ENCODE measurements at regions not wholly inside any gene's neighbourhood (a gene's known extent, or its start where the extent isn't known, plus 50 kb on each side); places are given as distances from the start of the nearest gene placed in this dataset.

GRCh38 chr12:127393465-127393864 is 873.5 kb upstream of the TMEM132C start:
- H3K4me2 ChIP-seq (ENCODE audit: control insufficient read depth, insufficient read depth), result no peak overlapping the region
- no peak overlapping the region for H3K9ac ChIP-seq (ENCODE audit: control insufficient read depth, insufficient read depth, low read length)
- intact Hi-C loops (cut with micrococcal nuclease; ENCODE audit: unreplicated experiment) (no loop called here), in situ Hi-C loops (cut with MboI) (no loop called here)
- TF ChIP-seq RCOR1 (conservative IDR thresholded peaks at IDR 0.05; ENCODE audit: low read depth, low read length) (no peak), CREB1 (IDR thresholded peaks at IDR 0.05; ENCODE audit: low read depth) (no peak), CHD4 (IDR thresholded peaks at IDR 0.05) (no peak), CREM (IDR thresholded peaks at IDR 0.05; ENCODE audit: low read depth) (no peak), E4F1 (IDR thresholded peaks at IDR 0.05; ENCODE audit: borderline replicate concordance, partially characterized antibody) (no peak), CBX5 (IDR thresholded peaks at IDR 0.05; ENCODE audit: low read depth) (no peak), KLF5 (IDR thresholded peaks at IDR 0.05; ENCODE audit: partially characterized antibody) (no peak), ETV6 (conservative IDR thresholded peaks at IDR 0.05 in 1 of 2, IDR thresholded peaks at IDR 0.05 in 1 of 2; ENCODE audit: borderline replicate concordance in 1 of 2, low read depth in 1 of 2) (no peak), SKIL (IDR thresholded peaks at IDR 0.05; ENCODE audit: low read depth, poor library complexity, severe bottlenecking) (no peak), NFYB (IDR thresholded peaks at IDR 0.05; ENCODE audit: insufficient read depth, low read depth, low read length) (no peak), HDAC6 (IDR thresholded peaks at IDR 0.05; ENCODE audit: unreplicated experiment) (no peak), ZNF217 (IDR thresholded peaks at IDR 0.05) (no peak), SMARCA5 (IDR thresholded peaks at IDR 0.05) (no peak), ZNF274 (IDR thresholded peaks at IDR 0.05; ENCODE audit: insufficient read depth, insufficient read length) (no peak)
- 4% methylated on average over 4 of the region's 4 CpGs for WGBS (ENCODE audit: insufficient coverage, insufficient replicate concordance, low lambda C conversion rate, missing lambda C conversion rate)
- H3K27me3 ChIP-seq (replicated peaks in 1 of 2; ENCODE audit: control insufficient read depth in 2 of 2, insufficient read depth in 2 of 2, low read length in 1 of 2), result no peaks in the 10 kb centered on the region
- ChIA-PET CTCF (no interaction called here), RAD21 (ENCODE audit: unreplicated experiment) (no interaction called here), SMC1A (ENCODE audit: uncharacterized antibody, unreplicated experiment) (no interaction called here), POLR2A (no interaction called here)
- DNase-seq (ENCODE audit: low read depth, low spot score) (no peak), FAIRE-seq (no peak), ATAC-seq (no peak)
- no peak overlapping the region for H2AFZ ChIP-seq (ENCODE audit: control insufficient read depth, low read depth, low read length)
- no peaks in the 10 kb centered on the region for H3K4me1 ChIP-seq (ENCODE audit: control insufficient read depth, insufficient read depth, low read length)
- H4K20me1 ChIP-seq (ENCODE audit: control insufficient read depth, insufficient read depth), result no peaks in the 10 kb centered on the region
- no peaks in the 10 kb centered on the region for H3K79me2 ChIP-seq (ENCODE audit: control insufficient read depth, insufficient read depth, low read length)
- H3K9me3 ChIP-seq (replicated peaks; ENCODE audit: control insufficient read depth, insufficient read depth, low read length), result no peaks in the 10 kb centered on the region
- no peak overlapping the region for H3K27ac ChIP-seq (ENCODE audit: control insufficient read depth, insufficient read depth)
- H3K36me3 ChIP-seq (ENCODE audit: control insufficient read depth in 2 of 2, insufficient read depth in 2 of 2, low read length in 1 of 2), result no peaks in the 10 kb centered on the region
- no TSS peak for BruUV-seq (replicated peaks)
- H3K4me3 ChIP-seq, result no peak overlapping the region
